NCI-H187 treated with DMSO at 0.1 percent for 48 hours (cell line): ENCODE measurements at regions not wholly inside any gene's neighbourhood (a gene's known extent, or its start where the extent isn't known, plus 50 kb on each side); places are given as distances from the start of the nearest gene placed in this dataset.

Source experiments
- DNase-seq: peaks from one replicate; lab custom pipeline; 2025; lab: John Stamatoyannopoulos, UW

DNA sequence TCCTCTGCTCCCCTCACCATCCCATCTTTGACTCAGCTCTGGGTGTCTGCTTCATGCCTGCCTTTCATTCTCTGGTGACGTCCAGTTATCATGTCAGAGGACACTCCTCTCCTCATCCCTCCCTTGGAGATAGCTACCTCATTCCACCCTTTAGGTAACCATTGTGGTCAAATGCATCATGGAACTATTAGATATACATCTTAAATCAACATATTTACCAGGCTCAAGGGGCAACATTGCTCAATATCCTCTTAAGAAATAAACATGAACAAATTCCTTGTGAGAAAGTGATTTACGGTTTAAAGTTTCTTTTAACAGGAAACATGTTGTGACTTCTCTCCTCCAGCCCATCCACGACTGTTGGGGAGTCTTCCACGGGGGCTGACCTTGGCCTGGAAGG is 511.6 kb upstream of the IGFBP3 start:
- no peak for DNase-seq

GRCh38 chr7:46428295-46428694 is 507.2 kb upstream of the IGFBP3 start:
- no peak for DNase-seq

DNA sequence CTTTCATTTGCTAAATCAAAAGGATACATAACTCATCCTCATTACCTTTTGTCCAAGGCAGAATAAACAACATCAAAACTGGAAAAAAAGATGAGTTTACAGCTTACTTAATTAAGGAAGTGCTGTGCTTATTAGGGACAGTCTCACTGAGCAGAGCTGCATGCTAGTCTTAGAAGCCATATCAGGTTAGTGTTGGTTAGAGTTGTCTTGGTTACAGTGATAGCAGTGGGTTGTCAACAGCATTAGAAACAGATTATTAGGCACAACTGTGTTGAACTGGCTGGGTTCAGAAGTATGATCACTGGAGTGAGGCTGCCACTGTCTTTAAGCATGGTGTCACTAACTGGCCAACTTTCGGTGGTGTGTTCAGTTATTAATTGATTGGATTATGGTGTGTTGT is 503.9 kb upstream of the IGFBP3 start:
- no peak for DNase-seq

- DNase-seq: no peak
These were observed 500.6 kb upstream of the IGFBP3 start for GRCh38 chr7:46421441-46422230.

- no peak for DNase-seq
These were observed 493.9 kb upstream of the IGFBP3 start for GRCh38 chr7:46414946-46415345.

GRCh38 chr7:46411236-46411635 is 490.2 kb upstream of the IGFBP3 start:
- DNase-seq: no peak

- no peak for DNase-seq
These were observed 486.1 kb upstream of the IGFBP3 start for GRCh38 chr7:46407125-46407524.

DNA sequence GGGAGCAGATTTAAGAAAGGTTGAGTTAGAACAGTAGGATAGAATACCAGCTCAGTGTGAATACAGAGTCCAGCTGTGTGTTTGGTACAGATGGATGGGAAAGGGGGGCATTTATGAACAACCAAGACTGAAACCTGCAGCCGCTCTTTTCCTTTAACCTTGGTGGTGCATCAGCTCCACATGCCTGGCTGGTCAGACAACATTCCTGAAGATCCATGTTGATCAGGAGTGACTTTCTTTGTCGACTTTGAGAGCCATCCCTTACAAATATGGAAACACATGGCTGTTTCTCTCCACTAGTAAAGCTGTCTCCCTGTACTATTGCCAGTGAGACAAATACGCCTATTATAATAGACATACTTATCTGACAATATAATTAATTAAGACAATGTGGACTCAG is 476.5 kb upstream of the IGFBP3 start:
- no peak for DNase-seq

- no peak for DNase-seq
These were observed 475.4 kb upstream of the IGFBP3 start for GRCh38 chr7:46396481-46396880.

- DNase-seq: no peak
These were observed 472.1 kb upstream of the IGFBP3 start for GRCh38 chr7:46393142-46393541.

- no peak for DNase-seq
These were observed 470.4 kb upstream of the IGFBP3 start for GRCh38 chr7:46391231-46392201.

- DNase-seq: no peak
These were observed 469.0 kb upstream of the IGFBP3 start for GRCh38 chr7:46390042-46390441.

DNA sequence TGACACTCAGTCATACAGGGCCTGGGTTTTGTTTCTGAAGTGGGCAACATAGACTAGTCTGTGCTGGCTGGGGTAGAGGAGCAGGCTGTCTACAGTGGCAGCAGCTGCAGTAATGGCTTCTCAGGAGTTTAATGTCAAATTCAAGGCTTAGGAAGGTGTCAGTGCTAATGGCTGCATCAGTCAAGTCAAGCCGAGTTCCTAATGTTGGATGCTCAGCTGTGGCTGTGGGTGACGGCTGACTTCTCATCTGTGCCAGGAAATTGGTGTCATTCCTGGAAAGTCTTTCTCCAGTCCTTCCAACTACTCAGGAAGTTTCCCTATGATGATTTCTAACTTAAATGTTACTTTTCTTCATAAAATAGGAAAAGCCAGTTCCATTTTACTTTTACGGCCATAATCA is 468.1 kb upstream of the IGFBP3 start:
- no peak for DNase-seq

- DNase-seq: no peak
These were observed 466.6 kb upstream of the IGFBP3 start for GRCh38 chr7:46387646-46388045.

DNA sequence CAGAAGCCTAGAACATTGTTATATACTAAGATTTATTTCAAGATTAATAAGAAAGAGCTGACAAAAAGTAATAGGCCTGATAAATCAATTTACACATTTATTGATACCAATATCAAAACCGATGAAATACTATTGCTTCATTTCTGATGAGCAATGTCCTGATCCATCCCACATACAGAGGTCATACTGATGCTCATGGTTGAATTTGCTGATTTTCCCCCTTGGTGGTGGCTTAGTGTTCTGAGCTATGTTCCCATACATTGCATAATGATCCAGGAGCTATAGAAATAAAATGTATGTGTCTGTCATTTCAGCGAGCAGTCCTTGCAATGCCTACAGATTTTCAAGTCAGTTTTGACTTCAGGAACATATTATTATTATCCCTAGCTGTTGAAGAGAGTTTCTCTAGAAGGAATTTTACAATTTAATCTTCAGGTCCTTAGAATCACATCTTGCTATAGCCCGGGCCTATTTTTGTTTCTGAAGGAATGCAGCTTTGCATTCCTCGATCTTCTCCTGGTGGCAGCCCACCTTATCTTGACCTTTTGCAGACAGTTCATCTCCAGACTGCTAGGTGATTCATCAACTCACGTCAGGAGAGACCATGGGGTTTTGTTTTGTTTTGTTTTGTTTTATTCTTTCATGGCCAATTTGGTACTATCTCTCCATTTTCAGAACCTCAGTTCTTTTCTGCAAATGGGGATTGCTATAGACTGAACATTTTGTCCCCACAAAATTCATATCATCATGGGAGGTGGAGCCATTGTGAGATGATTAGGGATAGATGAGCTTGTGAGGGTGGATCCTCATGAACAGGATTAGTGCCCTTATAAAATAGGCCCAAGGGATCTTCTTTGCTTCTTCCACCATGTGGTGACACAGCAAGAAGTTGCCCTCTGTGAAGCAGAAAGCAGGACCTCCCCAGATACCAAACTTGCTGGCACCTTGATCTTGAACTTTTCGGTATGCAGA is 465.6 kb upstream of the IGFBP3 start:
- DNase-seq: no peak

- no peak for DNase-seq
These were observed 464.7 kb upstream of the IGFBP3 start for GRCh38 chr7:46385662-46386309.

DNA sequence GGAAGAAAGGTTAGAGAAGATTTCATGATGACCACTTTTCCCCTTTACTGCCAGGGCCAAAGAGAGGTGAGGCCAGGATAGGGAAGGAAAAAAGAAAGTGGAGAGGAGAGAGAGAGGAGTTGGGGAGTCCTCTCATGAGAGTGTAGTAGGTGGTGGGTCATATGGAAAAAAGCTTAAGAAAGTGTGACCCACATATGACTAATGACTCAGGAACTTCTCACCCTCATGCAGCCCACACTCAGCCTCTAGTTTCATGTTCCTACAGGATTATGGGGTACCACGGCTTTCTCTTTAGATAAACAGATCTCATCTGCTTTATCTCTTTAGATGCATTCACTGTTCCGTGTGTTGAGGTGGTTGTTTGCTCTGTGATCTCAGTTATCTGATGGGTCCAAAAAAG is 462.5 kb upstream of the IGFBP3 start:
- no peak for DNase-seq

DNA sequence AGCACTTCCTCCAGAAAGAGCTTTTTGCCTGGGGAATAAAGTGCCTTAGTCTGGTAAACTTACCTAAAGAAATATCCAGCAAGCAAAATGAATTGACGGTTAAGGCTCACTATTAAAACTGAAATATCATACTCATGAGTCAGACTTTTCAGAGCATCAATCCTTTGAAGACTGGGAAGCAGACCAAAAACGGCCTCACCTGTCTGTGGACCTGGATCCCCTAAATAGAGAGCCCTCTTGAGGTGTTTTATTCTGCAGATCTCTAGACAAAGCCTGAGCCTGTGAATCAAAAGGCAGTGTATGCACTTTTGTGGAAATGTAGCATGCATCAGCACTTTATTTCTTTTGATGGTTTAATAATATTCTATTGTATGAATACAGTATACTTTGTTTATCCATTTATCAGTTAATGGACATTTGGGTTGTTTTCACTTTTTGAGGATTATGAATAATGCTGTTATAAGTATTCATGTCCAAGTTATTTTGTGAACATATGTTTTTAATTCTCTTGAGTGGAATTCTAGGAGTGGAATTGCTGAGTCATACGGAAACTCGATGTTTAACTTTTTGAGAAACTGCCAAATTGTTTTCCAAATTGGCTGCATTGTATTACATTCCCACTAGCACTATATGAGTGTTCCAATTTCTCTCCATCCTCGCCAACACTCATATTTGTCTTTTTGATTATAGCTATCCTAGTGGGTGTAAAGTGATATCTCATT is 449.0 kb upstream of the IGFBP3 start:
- DNase-seq: no peak

DNA sequence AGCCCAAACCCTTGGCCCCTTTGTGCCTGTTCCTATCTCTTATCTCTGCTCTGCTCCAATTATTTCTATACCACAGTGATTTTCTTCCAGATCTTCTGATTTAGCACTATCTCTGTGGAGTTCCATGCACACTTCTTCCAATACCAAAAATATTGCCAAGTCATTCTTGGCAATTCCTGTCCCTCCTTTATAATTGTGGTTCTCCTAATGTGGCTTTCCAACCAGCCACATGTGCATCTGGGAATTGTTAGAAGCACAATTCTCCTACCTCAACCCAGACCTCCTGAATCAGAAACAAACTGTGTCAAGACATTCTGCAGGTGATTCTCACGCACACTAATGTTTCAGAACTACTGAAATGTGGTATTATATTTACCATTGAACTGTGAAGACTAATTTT is 447.8 kb upstream of the IGFBP3 start:
- no peak for DNase-seq

DNA sequence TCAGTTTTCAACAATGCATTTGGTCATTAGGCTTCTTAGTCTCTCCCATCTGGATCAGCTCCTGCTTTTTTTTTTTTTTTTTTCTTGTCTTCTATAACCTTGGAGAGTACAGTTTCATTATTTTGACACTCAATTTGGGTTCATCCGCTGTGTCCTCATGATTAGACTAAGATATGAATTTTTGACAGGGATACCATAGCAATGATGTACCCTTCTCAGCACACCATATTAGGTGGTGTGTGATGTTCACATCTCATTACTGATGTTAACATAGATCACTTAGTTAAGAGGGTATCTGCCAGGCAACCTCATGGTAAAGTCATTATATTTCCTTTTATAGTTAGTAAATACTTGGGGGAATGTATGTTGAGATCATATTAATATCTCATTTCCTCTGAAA is 445.5 kb upstream of the IGFBP3 start:
- DNase-seq: no peak

GRCh38 chr7:46363688-46364087 is 442.6 kb upstream of the IGFBP3 start:
- DNase-seq: no peak
